A549 (cell line): ENCODE measurements at regions not wholly inside any gene's neighbourhood (a gene's known extent, or its start where the extent isn't known, plus 50 kb on each side); places are given as distances from the start of the nearest gene placed in this dataset.

Experiments
- MAFK ChIP-seq: fragments of 450-650 bp; IDR thresholded peaks from 2 replicates; pipeline ENCODE4 v1.6.1; 2014; ENCODE audit not compliant: partially characterized antibody
- TF ChIP-seq, protein P1 (sequence below): fragments of 200-600 bp; sonication (generic); IDR thresholded peaks from 2 replicates; pipeline ENCODE4 v1.6.1; 2016; ENCODE audit warnings: antibody characterized with exemption, mild to moderate bottlenecking, moderate library complexity
- TF ChIP-seq, protein P2 (sequence below): IDR thresholded peaks from 2 replicates; pipeline ENCODE4 v1.6.1; 2012

DNA sequence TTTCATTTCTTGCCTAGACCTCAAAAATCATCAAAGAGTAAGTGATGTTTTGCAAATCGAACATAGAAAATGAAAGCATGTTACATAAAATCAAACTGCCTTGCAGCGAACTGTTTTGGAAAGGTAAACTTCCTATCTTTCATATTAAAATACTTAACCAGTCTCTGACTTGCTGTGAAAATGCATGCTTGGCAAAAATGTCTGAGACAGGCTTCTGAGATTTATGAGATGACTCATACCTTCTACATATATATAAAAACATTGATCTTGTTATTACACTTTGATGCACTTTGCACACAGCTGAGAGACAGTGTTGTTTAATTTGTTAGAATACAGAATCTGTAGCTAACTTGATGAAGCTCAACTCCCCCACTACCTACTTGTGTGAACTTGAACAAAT, 179.1 kb downstream of the KITLG start:
- TF ChIP-seq, protein P1, sequence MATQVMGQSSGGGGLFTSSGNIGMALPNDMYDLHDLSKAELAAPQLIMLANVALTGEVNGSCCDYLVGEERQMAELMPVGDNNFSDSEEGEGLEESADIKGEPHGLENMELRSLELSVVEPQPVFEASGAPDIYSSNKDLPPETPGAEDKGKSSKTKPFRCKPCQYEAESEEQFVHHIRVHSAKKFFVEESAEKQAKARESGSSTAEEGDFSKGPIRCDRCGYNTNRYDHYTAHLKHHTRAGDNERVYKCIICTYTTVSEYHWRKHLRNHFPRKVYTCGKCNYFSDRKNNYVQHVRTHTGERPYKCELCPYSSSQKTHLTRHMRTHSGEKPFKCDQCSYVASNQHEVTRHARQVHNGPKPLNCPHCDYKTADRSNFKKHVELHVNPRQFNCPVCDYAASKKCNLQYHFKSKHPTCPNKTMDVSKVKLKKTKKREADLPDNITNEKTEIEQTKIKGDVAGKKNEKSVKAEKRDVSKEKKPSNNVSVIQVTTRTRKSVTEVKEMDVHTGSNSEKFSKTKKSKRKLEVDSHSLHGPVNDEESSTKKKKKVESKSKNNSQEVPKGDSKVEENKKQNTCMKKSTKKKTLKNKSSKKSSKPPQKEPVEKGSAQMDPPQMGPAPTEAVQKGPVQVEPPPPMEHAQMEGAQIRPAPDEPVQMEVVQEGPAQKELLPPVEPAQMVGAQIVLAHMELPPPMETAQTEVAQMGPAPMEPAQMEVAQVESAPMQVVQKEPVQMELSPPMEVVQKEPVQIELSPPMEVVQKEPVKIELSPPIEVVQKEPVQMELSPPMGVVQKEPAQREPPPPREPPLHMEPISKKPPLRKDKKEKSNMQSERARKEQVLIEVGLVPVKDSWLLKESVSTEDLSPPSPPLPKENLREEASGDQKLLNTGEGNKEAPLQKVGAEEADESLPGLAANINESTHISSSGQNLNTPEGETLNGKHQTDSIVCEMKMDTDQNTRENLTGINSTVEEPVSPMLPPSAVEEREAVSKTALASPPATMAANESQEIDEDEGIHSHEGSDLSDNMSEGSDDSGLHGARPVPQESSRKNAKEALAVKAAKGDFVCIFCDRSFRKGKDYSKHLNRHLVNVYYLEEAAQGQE = no peak
- TF ChIP-seq MAFK = peak; percentile 84
- TF ChIP-seq, protein P2, sequence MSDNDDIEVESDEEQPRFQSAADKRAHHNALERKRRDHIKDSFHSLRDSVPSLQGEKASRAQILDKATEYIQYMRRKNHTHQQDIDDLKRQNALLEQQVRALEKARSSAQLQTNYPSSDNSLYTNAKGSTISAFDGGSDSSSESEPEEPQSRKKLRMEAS = no peak
